Activated T-helper 17 cell treated with anti-CD3 and anti-CD28 coated beads, Interleukin-2, amount 50 U/mL, for 72 hours (primary cell): ENCODE measurements at regions not wholly inside any gene's neighbourhood (a gene's known extent, or its start where the extent isn't known, plus 50 kb on each side); places are given as distances from the start of the nearest gene placed in this dataset.
A peak's percentile ranks its signal among the peaks of the same experiment; 100 is the strongest.
"Not testable (repeated sequence)": the region's sequence is repeated elsewhere in the genome, so short reads cannot be mapped to it uniquely, and the experiment has no call there.

Experiments
- ATAC-seq: fragments of 150-1000 bp; cut with Tn5 transposase; replicated peaks from 2 replicates; pipeline ENCODE4 v1.10.0; 2021; ENCODE audit warnings: mild to moderate bottlenecking, moderate library complexity
- H3K27ac Mint-ChIP-seq: one replicate; pipeline ENCODE4 v1.8.0; 2022; ENCODE audit warnings: mixed read lengths
- H3K27me3 Mint-ChIP-seq: one replicate; pipeline ENCODE4 v1.8.0; 2022; ENCODE audit warnings: mixed read lengths
- H3K36me3 Mint-ChIP-seq: one replicate; pipeline ENCODE4 v1.8.0; 2022; ENCODE audit warnings: low read depth, mild to moderate bottlenecking, mixed read lengths
- H3K4me1 Mint-ChIP-seq: one replicate; pipeline ENCODE4 v1.8.0; 2022; ENCODE audit warnings: mixed read lengths
- H3K4me3 Mint-ChIP-seq: one replicate; pipeline ENCODE4 v1.8.0; 2022; ENCODE audit warnings: mild to moderate bottlenecking, mixed read lengths
- H3K9me3 Mint-ChIP-seq: one replicate; pipeline ENCODE4 v1.8.0; 2022; ENCODE audit warnings: mixed read lengths

- Mint-ChIP-seq H3K36me3 (no peaks in the 10 kb centered on the region), H3K27ac (no peak overlapping the region), H3K4me1 (no peaks in the 10 kb centered on the region), H3K27me3 (peaks cover 28% of the 10 kb centered on the region), H3K4me3 (no peak overlapping the region), H3K9me3 (no peaks in the 10 kb centered on the region)
- ATAC-seq: no peak
Observed at GRCh38 chr6:167479301-167479700, 154.4 kb downstream of the TTLL2 start.

GRCh38 chr6:167479901-167480648, 155.2 kb downstream of the TTLL2 start:
- Mint-ChIP-seq H3K27ac (no peak overlapping the region), H3K27me3 (peaks cover 28% of the 10 kb centered on the region), H3K4me1 (no peaks in the 10 kb centered on the region), H3K36me3 (no peaks in the 10 kb centered on the region), H3K4me3 (no peak overlapping the region), H3K9me3 (no peaks in the 10 kb centered on the region)
- ATAC-seq: no peak

GRCh38 chr6:167481307-167481926, 156.5 kb downstream of the TTLL2 start:
- no peaks in the 10 kb centered on the region for H3K36me3 Mint-ChIP-seq
- H3K27me3 Mint-ChIP-seq: peaks cover 33% of the 10 kb centered on the region
- H3K4me3 Mint-ChIP-seq: no peak overlapping the region
- no peak for ATAC-seq
- no peaks in the 10 kb centered on the region for H3K9me3 Mint-ChIP-seq
- no peaks in the 10 kb centered on the region for H3K4me1 Mint-ChIP-seq
- no peak overlapping the region for H3K27ac Mint-ChIP-seq

GRCh38 chr6:167482801-167483200, 157.9 kb downstream of the TTLL2 start:
- H3K36me3 Mint-ChIP-seq, ATAC-seq, H3K27ac Mint-ChIP-seq, H3K4me1 Mint-ChIP-seq, H3K4me3 Mint-ChIP-seq, H3K9me3 Mint-ChIP-seq: not testable (repeated sequence)
- peaks cover 40% of the 10 kb centered on the region for H3K27me3 Mint-ChIP-seq

- no peaks in the 10 kb centered on the region for H3K9me3 Mint-ChIP-seq
- no peaks in the 10 kb centered on the region for H3K36me3 Mint-ChIP-seq
- H3K4me1 Mint-ChIP-seq: peaks cover 8% of the 10 kb centered on the region
- ATAC-seq: no peak
- peaks cover 33% of the 10 kb centered on the region for H3K27me3 Mint-ChIP-seq
- no peak overlapping the region for H3K4me3 Mint-ChIP-seq
- no peak overlapping the region for H3K27ac Mint-ChIP-seq
Observed at GRCh38 chr6:167485186-167485978, 160.5 kb downstream of the TTLL2 start.

GRCh38 chr6:167487749-167488664, 163.1 kb downstream of the TTLL2 start:
- H3K4me1 Mint-ChIP-seq: peaks cover 8% of the 10 kb centered on the region
- ATAC-seq: peak; percentile 54
- no peaks in the 10 kb centered on the region for H3K9me3 Mint-ChIP-seq
- no peak overlapping the region for H3K27ac Mint-ChIP-seq
- no peaks in the 10 kb centered on the region for H3K36me3 Mint-ChIP-seq
- no peak overlapping the region for H3K4me3 Mint-ChIP-seq
- H3K27me3 Mint-ChIP-seq: peaks cover 28% of the 10 kb centered on the region

GRCh38 chr6:167491438-167492099, 166.7 kb downstream of the TTLL2 start:
- Mint-ChIP-seq H3K4me3 (no peak overlapping the region), H3K27ac (no peak overlapping the region)
- no peak for ATAC-seq

GRCh38 chr6:167492100-167492449, 167.2 kb downstream of the TTLL2 start:
- no peak for ATAC-seq
- Mint-ChIP-seq H3K4me1 (peaks cover 8% of the 10 kb centered on the region), H3K36me3 (no peaks in the 10 kb centered on the region), H3K27me3 (peaks cover 32% of the 10 kb centered on the region), H3K4me3 (no peak overlapping the region), H3K27ac (no peak overlapping the region), H3K9me3 (no peaks in the 10 kb centered on the region)

More at GRCh38 chr6:167491438-167492099, 166.7 kb downstream of the TTLL2 start:
- Mint-ChIP-seq H3K27me3 (peaks cover 35% of the 10 kb centered on the region), H3K36me3 (no peaks in the 10 kb centered on the region), H3K9me3 (no peaks in the 10 kb centered on the region), H3K4me1 (peaks cover 8% of the 10 kb centered on the region)

GRCh38 chr6:167493310-167493709, 168.4 kb downstream of the TTLL2 start:
- H3K27ac Mint-ChIP-seq: no peak overlapping the region
- no peak overlapping the region for H3K4me3 Mint-ChIP-seq
- no peaks in the 10 kb centered on the region for H3K9me3 Mint-ChIP-seq
- ATAC-seq: no peak
- peaks cover 3% of the 10 kb centered on the region for H3K4me1 Mint-ChIP-seq
- H3K36me3 Mint-ChIP-seq: no peaks in the 10 kb centered on the region
- H3K27me3 Mint-ChIP-seq: peaks cover 27% of the 10 kb centered on the region

GRCh38 chr6:167493976-167494697, 169.3 kb downstream of the TTLL2 start:
- no peaks in the 10 kb centered on the region for H3K4me1 Mint-ChIP-seq
- no peak for ATAC-seq
- no peak overlapping the region for H3K4me3 Mint-ChIP-seq
- no peak overlapping the region for H3K27ac Mint-ChIP-seq
- H3K27me3 Mint-ChIP-seq: peaks cover 26% of the 10 kb centered on the region
- no peaks in the 10 kb centered on the region for H3K36me3 Mint-ChIP-seq
- no peaks in the 10 kb centered on the region for H3K9me3 Mint-ChIP-seq

GRCh38 chr6:167494698-167495435, 170.0 kb downstream of the TTLL2 start:
- Mint-ChIP-seq H3K27me3 (peaks cover 26% of the 10 kb centered on the region), H3K36me3 (no peaks in the 10 kb centered on the region), H3K9me3 (no peaks in the 10 kb centered on the region), H3K27ac (no peak overlapping the region), H3K4me1 (no peaks in the 10 kb centered on the region), H3K4me3 (no peak overlapping the region)
- ATAC-seq: no peak

GRCh38 chr6:167495506-167496401, 170.9 kb downstream of the TTLL2 start:
- Mint-ChIP-seq H3K4me1 (no peaks in the 10 kb centered on the region), H3K4me3 (no peak overlapping the region), H3K27ac (no peak overlapping the region), H3K36me3 (no peaks in the 10 kb centered on the region), H3K27me3 (peaks cover 26% of the 10 kb centered on the region), H3K9me3 (no peaks in the 10 kb centered on the region)
- no peak for ATAC-seq
